Stomach (tissue), 8 donors: ENCODE measurements at regions not wholly inside any gene's neighbourhood (a gene's known extent, or its start where the extent isn't known, plus 50 kb on each side); places are given as distances from the start of the nearest gene placed in this dataset.

Source experiments
- DNase-seq, 2 donors: peaks; one replicate each; pipeline versions ENCODE4 v3.0.0 to v3.0.0-alpha.2; 2013 to 2019
- H3K27ac ChIP-seq, 5 donors: fragments of 200-600 bp in 4 of 5; sonication (generic) in 4 of 5; one replicate each; pipeline ENCODE4 v1.5.1; 2013 to 2019; ENCODE audit warnings: mild to moderate bottlenecking in 1 of 5, moderate library complexity in 1 of 5
- H3K27me3 ChIP-seq, 3 donors: fragments of 200-600 bp; sonication (generic); one replicate each; pipeline ENCODE4 v1.5.1; 2017 to 2019; ENCODE audit warnings: mixed run types in 1 of 3
- H3K36me3 ChIP-seq, 4 donors: fragments of 200-600 bp; sonication (generic); 1 replicate in 3 of 4; 2 replicates in 1 of 4; pipeline ENCODE4 v1.5.1; 2016 to 2019
- H3K4me1 ChIP-seq, 4 donors: fragments of 200-600 bp; sonication (generic); one replicate each; pipeline ENCODE4 v1.5.1; 2016 to 2019
- H3K4me3 ChIP-seq, 4 donors: fragments of 200-600 bp; sonication (generic) in 3 of 4; one replicate each; pipeline ENCODE4 v1.5.1; 2016 to 2019; ENCODE audit warnings: mild to moderate bottlenecking in 1 of 4
- H3K9me3 ChIP-seq, 4 donors: fragments of 200-600 bp; sonication (generic); one replicate each; pipeline ENCODE4 v1.5.1; 2016 to 2019
- EP300 ChIP-seq: sonication (generic); formaldehyde crosslinking; IDR thresholded peaks from one replicate; pipeline ENCODE4 v1.6.1; 2017; ENCODE audit warnings: antibody characterized with exemption
- POLR2A ChIP-seq, 4 donors: fragments of 450-650 bp; IDR thresholded peaks; one replicate each; pipeline ENCODE4 v1.6.1; 2016; ENCODE audit warnings: antibody characterized with exemption in 4 of 4, control low read depth in 2 of 4, mild to moderate bottlenecking in 1 of 4, moderate library complexity in 1 of 4
- POLR2AphosphoS5 ChIP-seq, 3 donors: sonication (generic); formaldehyde crosslinking; IDR thresholded peaks; one replicate each; pipeline ENCODE4 v1.6.1; 2016; ENCODE audit warnings: antibody characterized with exemption in 3 of 3
- WGBS, 5 donors: extraction: QIAGEN DNeasy Blood & Tissue Kit in 3 of 5; methylation state at CpG; one replicate each; pipeline versions ENCODE4 v1.1.5 to v1.1.7; 2013 to 2018; 5-methylcytosine and 5-hydroxymethylcytosine counted together
- intact Hi-C: fragments of 100-400 bp; cut with DNase I; formaldehyde crosslinking; loops from one replicate; pipeline ENCODE4 v1.15.1; 2023; ENCODE audit warnings: low total_unique reads
- TF ChIP-seq, protein P1 (sequence below), 7 experiments: fragments of 450-650 bp in 4 of 7; fragments of 200-600 bp in 3 of 7; sonication (generic) in 3 of 7; IDR thresholded peaks; one replicate each; pipeline ENCODE4 v1.5.1; 2016 to 2019; ENCODE audit warnings: antibody characterized with exemption in 7 of 7, control low read depth in 2 of 7, mild to moderate bottlenecking in 1 of 7
- donor health status: healthy with polysubstance abuse.
- donor health status: Bipolar disorder and iron deficiency.
- donor health status: healthy.

GRCh38 chr9:89877051-89878002, 272.5 kb downstream of the GADD45G start:
- no peak overlapping the region for H3K4me3 ChIP-seq
- TF ChIP-seq POLR2A (IDR thresholded peaks at IDR 0.05) (no peak), POLR2AphosphoS5 (IDR thresholded peaks at IDR 0.05) (no peak), EP300 (no peak)
- no peaks in the 10 kb centered on the region for H3K27me3 ChIP-seq
- H3K27ac ChIP-seq, result peak overlapping the region in 4 of 5 donors; percentile 26 to 61 (median 32)
- no peaks in the 10 kb centered on the region for H3K9me3 ChIP-seq
- 75 to 87% (median 86%) methylated on average over 18 of the region's 18 CpGs for WGBS, 5 donors
- DNase-seq, result peak in 1 of 2 donors; percentile 14
- intact Hi-C loops, result no loop called here
- peaks cover 29 to 64% (median 41%) of the 10 kb centered on the region in 4 donors for H3K4me1 ChIP-seq
- H3K36me3 ChIP-seq, result no peaks in the 10 kb centered on the region

- intact Hi-C loops, result no loop called here
- Histone ChIP-seq H3K9me3 (no peaks in the 10 kb centered on the region), H3K4me3 (no peak overlapping the region), H3K27ac (peak overlapping the region; percentile 11 to 61 (median 26)), H3K4me1 (peaks cover 29 to 57% (median 36%) of the 10 kb centered on the region in 4 donors), H3K36me3 (no peaks in the 10 kb centered on the region), H3K27me3 (no peaks in the 10 kb centered on the region)
- 87 to 96% (median 91%) methylated on average over 5 of the region's 5 CpGs for WGBS, 5 donors
- DNase-seq, result peak in 1 of 2 donors; percentile 23
- TF ChIP-seq POLR2A (IDR thresholded peaks at IDR 0.05) (no peak), EP300 (no peak), POLR2AphosphoS5 (IDR thresholded peaks at IDR 0.05) (no peak)
- TF ChIP-seq, protein P1, sequence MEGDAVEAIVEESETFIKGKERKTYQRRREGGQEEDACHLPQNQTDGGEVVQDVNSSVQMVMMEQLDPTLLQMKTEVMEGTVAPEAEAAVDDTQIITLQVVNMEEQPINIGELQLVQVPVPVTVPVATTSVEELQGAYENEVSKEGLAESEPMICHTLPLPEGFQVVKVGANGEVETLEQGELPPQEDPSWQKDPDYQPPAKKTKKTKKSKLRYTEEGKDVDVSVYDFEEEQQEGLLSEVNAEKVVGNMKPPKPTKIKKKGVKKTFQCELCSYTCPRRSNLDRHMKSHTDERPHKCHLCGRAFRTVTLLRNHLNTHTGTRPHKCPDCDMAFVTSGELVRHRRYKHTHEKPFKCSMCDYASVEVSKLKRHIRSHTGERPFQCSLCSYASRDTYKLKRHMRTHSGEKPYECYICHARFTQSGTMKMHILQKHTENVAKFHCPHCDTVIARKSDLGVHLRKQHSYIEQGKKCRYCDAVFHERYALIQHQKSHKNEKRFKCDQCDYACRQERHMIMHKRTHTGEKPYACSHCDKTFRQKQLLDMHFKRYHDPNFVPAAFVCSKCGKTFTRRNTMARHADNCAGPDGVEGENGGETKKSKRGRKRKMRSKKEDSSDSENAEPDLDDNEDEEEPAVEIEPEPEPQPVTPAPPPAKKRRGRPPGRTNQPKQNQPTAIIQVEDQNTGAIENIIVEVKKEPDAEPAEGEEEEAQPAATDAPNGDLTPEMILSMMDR (IDR thresholded peaks at IDR 0.05), result no peak
Measured at GRCh38 chr9:89878003-89878411, 273.2 kb downstream of the GADD45G start.

DNA sequence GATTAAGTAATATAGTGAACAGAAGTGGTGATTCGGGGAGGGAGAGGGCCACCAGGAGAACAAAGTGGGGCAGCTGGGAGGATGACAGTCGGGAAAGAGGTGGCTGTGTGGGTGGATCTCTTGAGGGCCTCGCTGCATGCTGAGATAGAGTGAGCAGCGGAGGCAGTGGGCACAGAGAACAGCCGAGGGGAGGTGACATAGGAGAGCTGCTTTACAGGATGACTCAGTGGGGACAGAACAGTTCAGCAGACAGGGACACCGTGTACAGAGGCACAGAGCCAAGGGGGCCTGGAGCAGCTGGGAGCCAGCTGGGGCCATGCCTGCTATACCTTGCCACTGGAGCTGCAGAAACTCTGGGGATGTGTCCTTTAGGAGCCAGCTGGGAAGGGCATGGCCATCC, 273.9 kb downstream of the GADD45G start:
- H3K4me3 ChIP-seq, result no peak overlapping the region
- no peaks in the 10 kb centered on the region for H3K9me3 ChIP-seq
- TF ChIP-seq, protein P1 (IDR thresholded peaks at IDR 0.05), result no peak
- TF ChIP-seq EP300, result peak; percentile 60
- no peak for TF ChIP-seq POLR2A (IDR thresholded peaks at IDR 0.05)
- peak in 2 of 3 donors; percentile 76 to 78 for TF ChIP-seq POLR2AphosphoS5 (IDR thresholded peaks at IDR 0.05)
- peaks cover 29 to 51% (median 32%) of the 10 kb centered on the region in 4 donors for H3K4me1 ChIP-seq
- no peaks in the 10 kb centered on the region for H3K27me3 ChIP-seq
- H3K36me3 ChIP-seq, result no peaks in the 10 kb centered on the region
- WGBS, 5 donors, result 61 to 74% (median 63%) methylated on average over 6 of the region's 6 CpGs
- H3K27ac ChIP-seq, result peak overlapping the region in 4 of 5 donors; percentile 26 to 61 (median 49)
- intact Hi-C loops, result no loop called here
- DNase-seq, result peak; percentile 35 to 48

DNA sequence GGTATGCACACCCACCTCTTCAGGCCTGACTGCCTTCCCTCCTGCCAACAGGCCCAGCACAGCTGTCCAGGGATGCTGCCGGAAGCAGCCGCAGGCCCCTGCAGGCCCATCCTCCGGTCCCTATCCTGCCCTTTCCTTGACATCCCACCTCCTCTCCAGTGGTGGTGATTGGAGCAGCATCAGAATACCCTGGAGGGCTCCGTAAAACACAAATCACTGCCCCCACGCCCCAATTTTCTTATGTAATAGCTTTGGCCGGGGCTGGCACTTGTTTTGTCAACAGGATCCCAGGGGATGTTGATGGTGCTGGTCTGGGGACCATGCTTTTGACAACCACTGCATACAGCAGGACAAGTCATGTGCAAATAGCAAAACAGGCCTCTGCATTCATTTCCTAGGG, 274.5 kb downstream of the GADD45G start:
- TF ChIP-seq, protein P1 (IDR thresholded peaks at IDR 0.05), result no peak
- no peak for TF ChIP-seq POLR2AphosphoS5 (IDR thresholded peaks at IDR 0.05)
- no peak for TF ChIP-seq POLR2A (IDR thresholded peaks at IDR 0.05)
- TF ChIP-seq EP300, result no peak
- intact Hi-C loops, result no loop called here
- Histone ChIP-seq H3K27ac (peak overlapping the region in 4 of 5 donors; percentile 27 to 61 (median 50)), H3K27me3 (no peaks in the 10 kb centered on the region), H3K36me3 (no peaks in the 10 kb centered on the region), H3K9me3 (no peaks in the 10 kb centered on the region), H3K4me3 (no peak overlapping the region), H3K4me1 (peaks cover 27 to 46% (median 30%) of the 10 kb centered on the region in 4 donors)
- DNase-seq, result peak in 1 of 2 donors; percentile 19
- WGBS, 5 donors, result 78 to 86% (median 83%) methylated on average over 6 of the region's 6 CpGs
